ENCODE measurements at regions not wholly inside any gene's neighbourhood (a gene's known extent, or its start where the extent isn't known, plus 50 kb on each side); places are given as distances from the start of the nearest gene placed in this dataset.

DNA sequence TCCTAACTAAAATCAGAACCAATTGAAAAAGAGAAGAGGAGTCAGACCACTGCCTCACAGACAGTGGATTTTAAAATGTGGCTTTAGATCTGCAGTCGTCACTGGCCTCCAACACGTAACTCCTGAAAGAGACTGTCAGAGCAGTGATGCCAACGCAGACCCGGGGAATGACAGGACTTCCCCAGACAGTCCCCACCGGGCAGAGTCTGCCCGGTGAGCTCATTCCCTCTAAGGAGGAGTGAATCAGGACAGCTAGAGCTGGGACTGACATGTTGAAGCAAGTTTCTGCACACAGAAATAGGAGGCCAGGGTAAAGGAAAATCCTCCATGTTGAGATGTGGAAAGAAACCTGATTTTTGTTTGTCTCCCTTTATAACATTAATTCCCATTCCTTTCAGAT is 105.0 kb downstream of the TES start:
- TF ChIP-seq CEBPB (IDR thresholded peaks at IDR 0.05; ENCODE audit: low read depth) = no peak
- no peak for TF ChIP-seq REST (IDR thresholded peaks at IDR 0.05; ENCODE audit: low read depth)
- TF ChIP-seq SP1 (IDR thresholded peaks at IDR 0.05; ENCODE audit: low read depth) = no peak
- TF ChIP-seq EGR1 (IDR thresholded peaks at IDR 0.05; ENCODE audit: low read depth) = no peak
- no peak for TF ChIP-seq YY1 (IDR thresholded peaks at IDR 0.05; ENCODE audit: extremely low read depth, insufficient replicate concordance, low read depth, low read length)
- TF ChIP-seq ZFX (IDR thresholded peaks at IDR 0.05) = no peak
- TF ChIP-seq RAD21 (IDR thresholded peaks at IDR 0.05; ENCODE audit: low read depth) = no peak
- TF ChIP-seq ZBTB33 (IDR thresholded peaks at IDR 0.05; ENCODE audit: extremely low read depth, insufficient replicate concordance, low read length) = no peak
- TF ChIP-seq ZNF274 (IDR thresholded peaks at IDR 0.05; ENCODE audit: low read depth, low read length) = no peak
- no peak for TF ChIP-seq POLR2A (IDR thresholded peaks at IDR 0.05; ENCODE audit: borderline replicate concordance, extremely low read depth, insufficient read depth, insufficient read length)
- TF ChIP-seq JUND (IDR thresholded peaks at IDR 0.05) = no peak
- no peak for TF ChIP-seq EZH2 (IDR thresholded peaks at IDR 0.05)
- no peak for TF ChIP-seq CBX3 (IDR thresholded peaks at IDR 0.05; ENCODE audit: low read depth)
- TF ChIP-seq ELF1 (IDR thresholded peaks at IDR 0.05; ENCODE audit: borderline replicate concordance, low read depth) = no peak
- no peak for TF ChIP-seq MAX (IDR thresholded peaks at IDR 0.05)
- no peak for TF ChIP-seq EZH2phosphoT487 (IDR thresholded peaks at IDR 0.05; ENCODE audit: borderline replicate concordance)
- peak overlapping the region; percentile 89 for H3K27ac ChIP-seq (ENCODE audit: low read depth, low read length)
- ChIA-PET RAD21 (ENCODE audit: low non-redundant PET in 1 of 2, low total read pairs in 2 of 2, uncharacterized antibody in 2 of 2, unreplicated experiment in 2 of 2) (no interaction called here), CTCF (no interaction called here), POLR2A (no interaction called here)
- peak overlapping the region; percentile 52 for H3K9ac ChIP-seq (ENCODE audit: low read length)
- no peak overlapping the region for H2AFZ ChIP-seq (ENCODE audit: low read depth, low read length, poor library complexity, severe bottlenecking)
- H3K9me2 ChIP-seq (ENCODE audit: insufficient read depth) = no peaks in the 10 kb centered on the region
- H4K20me1 ChIP-seq (ENCODE audit: insufficient read depth) = no peaks in the 10 kb centered on the region
- no TSS peak for BruUV-seq (replicated peaks)
- no peaks in the 10 kb centered on the region for H3K9me3 ChIP-seq (ENCODE audit: control insufficient read depth in 1 of 2, insufficient read depth in 1 of 2, low read depth in 1 of 2, low read length in 2 of 2)
- peak overlapping the region; percentile 71 for H3K4me2 ChIP-seq (ENCODE audit: low read length)
- peaks cover 29 to 45% of the 10 kb centered on the region in 2 experiments for H3K4me1 ChIP-seq (ENCODE audit: control insufficient read depth in 1 of 2, insufficient read depth in 2 of 2, low read length in 2 of 2)
- H3K4me3 ChIP-seq (replicated peaks in 1 of 2; ENCODE audit: low read depth in 1 of 2, low read length in 2 of 2) = no peak overlapping the region
- intact Hi-C loops (cut with micrococcal nuclease) = no loop called here
- H3K79me2 ChIP-seq (ENCODE audit: insufficient read depth, low read length) = no peaks in the 10 kb centered on the region
- ATAC-seq = no peak
- H3K36me3 ChIP-seq (ENCODE audit: control insufficient read depth in 1 of 2, insufficient read depth in 2 of 2, low read length in 2 of 2) = peaks cover 0 to 11% of the 10 kb centered on the region in 2 experiments; a peak in 1 of 4 replicates
- no peaks in the 10 kb centered on the region for H3K27me3 ChIP-seq (ENCODE audit: insufficient read depth, low read length)
- no peak for DNase-seq (ENCODE audit: low read depth, low spot score)

Data from HCT116 (cell line).